Stimulated activated CD8-positive, alpha-beta memory T cell treated with anti-CD3 and anti-CD28 coated beads, Interleukin-15, amount 100 ng/mL, for 4 hours (primary cell): ENCODE measurements at regions not wholly inside any gene's neighbourhood (a gene's known extent, or its start where the extent isn't known, plus 50 kb on each side); places are given as distances from the start of the nearest gene placed in this dataset.

Experiments
- DNase-seq, 2 donors: peaks; one replicate each; pipeline ENCODE4 v3.0.0-alpha.2; 2020; ENCODE audit warnings: low read depth in 2 of 2

- DNase-seq: no peak
Observed at GRCh38 chr14:51473808-51474565, 177.7 kb upstream of the FRMD6 start.

GRCh38 chr14:51474854-51475253 lies 176.9 kb upstream of the FRMD6 start:
- DNase-seq: no peak

DNA sequence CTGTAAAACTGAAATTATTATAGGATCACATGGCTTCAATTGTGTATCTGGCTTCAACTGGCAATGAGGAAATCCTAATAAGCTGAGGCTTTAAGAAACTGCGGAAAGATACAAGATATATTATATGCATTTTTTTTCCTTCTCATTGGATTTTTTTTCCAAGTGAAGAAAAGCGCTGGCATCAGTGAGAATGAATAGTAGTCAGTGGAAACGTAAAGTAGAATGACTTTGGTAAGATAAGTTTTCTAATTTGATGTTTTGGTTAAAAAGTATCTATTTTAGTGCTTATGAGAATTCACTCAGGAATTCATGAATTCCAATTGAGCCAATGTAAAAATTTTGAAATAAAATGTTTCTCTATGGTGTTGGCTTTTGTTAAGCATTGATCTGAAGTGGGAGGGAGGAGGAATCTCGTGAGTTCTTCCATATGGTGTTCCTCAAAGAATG lies 173.5 kb upstream of the FRMD6 start:
- DNase-seq: no peak

GRCh38 chr14:51479584-51480325 lies 172.0 kb upstream of the FRMD6 start:
- no peak for DNase-seq

DNA sequence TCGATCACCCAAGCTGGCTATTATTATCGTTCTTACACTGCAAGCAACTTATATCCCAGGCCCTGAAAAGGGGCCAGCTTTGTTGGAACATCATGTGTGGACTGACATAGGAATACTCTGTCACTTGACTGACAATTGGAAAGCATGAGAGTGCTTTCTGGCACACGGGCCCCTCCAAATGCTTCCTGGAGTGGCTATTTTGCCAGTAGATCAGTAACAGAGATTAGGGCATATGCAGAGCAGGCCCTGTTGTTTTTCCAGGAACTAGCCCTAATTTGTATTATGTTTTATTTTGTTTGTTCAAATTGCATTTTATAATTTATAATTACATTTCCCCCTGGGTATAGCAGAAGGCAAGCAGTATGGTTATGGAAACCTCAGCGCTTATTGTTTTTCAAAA lies 170.1 kb upstream of the FRMD6 start:
- no peak for DNase-seq

GRCh38 chr14:51482102-51482501 lies 169.6 kb upstream of the FRMD6 start:
- no peak for DNase-seq

DNA sequence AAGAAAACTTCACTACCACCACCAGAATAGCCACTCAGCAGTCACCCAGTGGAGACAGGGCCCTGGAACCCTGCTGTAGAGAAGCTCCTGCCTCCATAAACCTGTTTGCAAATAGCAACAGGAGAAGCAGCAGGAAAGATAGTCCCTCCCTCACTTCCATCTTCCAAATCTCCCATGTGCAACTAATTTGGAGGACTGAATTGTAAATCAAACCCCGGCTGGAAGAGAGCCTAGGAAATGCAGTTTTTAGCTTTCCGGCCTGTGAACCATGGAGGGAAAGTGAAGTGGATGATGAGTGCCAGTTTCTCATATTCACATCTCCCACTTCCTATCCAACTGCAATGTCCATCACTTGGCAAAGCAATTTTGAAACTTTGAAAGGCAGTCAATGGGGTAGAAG lies 167.2 kb upstream of the FRMD6 start:
- no peak for DNase-seq

DNA sequence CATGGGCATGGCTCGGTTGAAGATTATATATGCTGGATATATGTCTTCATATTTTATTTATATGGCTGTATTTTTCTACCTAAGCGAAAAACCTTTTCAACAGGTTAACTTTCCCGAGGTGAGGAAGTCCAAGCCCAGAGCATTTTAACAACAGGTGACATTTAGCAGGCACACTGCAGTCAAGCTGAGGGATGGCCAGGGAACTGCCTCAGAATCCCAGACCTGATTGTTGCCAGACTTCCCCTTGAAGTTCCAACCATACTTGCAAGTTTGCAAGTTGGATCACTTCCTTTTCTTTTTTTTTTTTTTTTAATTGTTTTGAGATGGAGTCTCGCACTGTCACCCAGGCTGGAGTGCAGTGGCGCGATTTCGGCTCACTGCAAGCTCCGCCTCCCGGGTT lies 166.0 kb upstream of the FRMD6 start:
- no peak for DNase-seq

- no peak for DNase-seq
Observed at GRCh38 chr14:51487848-51488247, 163.9 kb upstream of the FRMD6 start.

DNA sequence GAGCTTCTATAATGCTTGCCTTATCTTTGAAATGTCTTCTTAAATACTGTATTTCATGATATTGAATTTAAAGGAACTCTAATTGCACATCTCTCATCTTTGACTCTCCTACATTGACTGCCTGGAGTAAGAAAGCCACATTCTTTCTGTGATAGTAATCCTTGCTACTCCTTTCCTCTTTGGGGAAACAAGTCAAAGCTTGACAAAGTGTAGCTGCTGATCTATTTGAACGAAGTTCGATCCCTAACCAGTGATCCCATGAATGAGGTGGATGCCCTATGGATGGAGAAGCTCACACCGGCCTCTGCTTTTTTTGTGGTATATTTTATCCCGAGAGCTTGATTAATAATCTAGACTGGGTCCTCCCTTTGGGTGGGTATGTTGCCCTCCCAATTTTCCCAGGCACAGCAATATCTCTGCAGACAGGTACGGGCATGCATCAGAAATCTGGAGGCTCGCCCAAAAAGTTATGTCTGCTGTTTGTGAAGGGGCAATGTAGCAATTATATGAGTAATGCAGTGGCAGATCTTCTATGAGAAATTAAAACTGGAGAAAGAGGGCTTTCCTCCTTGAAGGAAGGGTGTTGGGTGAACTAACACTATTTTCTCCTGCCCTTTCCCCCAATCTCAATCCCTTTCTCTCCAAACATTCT lies 163.0 kb upstream of the FRMD6 start:
- no peak for DNase-seq

DNA sequence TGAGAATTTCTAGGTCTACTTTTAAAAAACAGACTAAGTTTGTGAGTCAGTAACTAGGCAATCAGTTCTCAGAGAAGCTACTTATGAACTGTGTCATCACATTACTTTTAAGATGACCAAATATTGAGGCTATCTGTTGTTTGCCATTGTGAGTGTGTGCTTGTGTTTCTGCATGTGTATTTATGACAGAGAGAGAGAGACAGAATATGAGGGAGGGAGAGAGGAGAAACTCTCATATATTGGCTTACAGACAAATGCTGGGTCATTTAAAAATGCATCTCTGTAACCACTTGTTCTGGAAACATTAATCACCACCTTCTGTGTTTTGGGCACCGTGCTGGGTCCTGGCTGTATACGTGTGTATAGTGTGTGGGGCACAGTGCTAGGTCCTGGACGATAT lies 161.5 kb upstream of the FRMD6 start:
- DNase-seq: no peak

GRCh38 chr14:51491036-51491545 lies 160.6 kb upstream of the FRMD6 start:
- no peak for DNase-seq

- no peak for DNase-seq
Observed at GRCh38 chr14:51491776-51492175, 159.9 kb upstream of the FRMD6 start.

GRCh38 chr14:51495319-51495718 lies 156.4 kb upstream of the FRMD6 start:
- no peak for DNase-seq

DNA sequence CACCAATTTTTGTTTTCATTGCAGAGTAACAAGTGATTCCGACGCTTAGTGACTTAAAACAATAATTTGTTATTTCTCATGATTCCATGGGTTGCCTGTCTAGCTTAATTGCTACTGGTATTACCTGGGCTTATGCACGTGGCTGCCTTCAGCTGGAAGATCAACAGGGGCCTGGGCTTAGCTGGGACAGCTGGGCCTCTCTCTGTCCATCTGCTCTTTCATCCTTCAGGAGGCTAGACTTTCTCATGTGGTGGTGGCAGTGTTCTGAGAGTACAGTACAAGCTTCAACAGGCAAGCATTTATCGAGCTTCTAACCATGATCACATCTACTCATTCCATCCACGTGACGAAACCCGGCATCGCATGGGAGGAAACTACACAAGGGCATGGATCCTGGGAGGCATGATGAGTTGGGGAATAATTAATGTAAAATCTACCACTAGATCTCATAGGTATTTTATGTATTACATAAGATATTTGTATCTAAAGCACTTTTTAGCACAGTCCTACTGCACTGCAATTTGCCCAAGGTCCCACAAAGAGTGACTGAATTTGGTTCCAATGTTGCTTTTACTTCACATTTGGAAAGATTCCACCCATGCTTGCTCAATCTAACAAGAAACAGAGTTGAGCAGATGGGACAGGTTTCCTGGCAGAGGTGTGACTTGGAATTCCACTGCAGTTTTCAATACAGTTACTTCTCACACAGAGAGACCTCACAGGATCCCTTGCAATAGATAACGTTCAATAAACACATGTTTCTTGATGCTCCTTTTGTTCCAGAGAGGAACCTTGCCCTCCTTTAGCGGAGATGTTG lies 153.1 kb upstream of the FRMD6 start:
- no peak for DNase-seq

DNA sequence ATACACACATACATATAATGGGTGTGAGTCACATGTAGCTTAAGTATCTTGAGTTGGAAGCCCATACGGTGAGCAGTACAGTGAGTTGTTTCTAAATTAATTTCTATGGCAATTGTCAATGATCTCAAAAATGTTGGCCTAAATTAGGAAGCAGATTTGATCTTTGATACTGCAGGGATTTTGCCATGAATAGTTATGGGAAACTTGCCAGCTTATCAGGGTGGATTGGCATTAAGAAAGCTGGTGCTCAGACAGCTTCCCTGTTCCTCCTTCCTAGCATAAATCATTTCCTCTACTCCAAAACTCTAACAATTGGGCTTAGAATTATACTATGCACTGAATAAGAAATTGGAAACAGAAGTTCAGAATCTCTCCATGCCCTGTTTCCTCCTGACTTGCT lies 150.9 kb upstream of the FRMD6 start:
- no peak for DNase-seq

GRCh38 chr14:51501746-51502145 lies 150.0 kb upstream of the FRMD6 start:
- DNase-seq: no peak

DNA sequence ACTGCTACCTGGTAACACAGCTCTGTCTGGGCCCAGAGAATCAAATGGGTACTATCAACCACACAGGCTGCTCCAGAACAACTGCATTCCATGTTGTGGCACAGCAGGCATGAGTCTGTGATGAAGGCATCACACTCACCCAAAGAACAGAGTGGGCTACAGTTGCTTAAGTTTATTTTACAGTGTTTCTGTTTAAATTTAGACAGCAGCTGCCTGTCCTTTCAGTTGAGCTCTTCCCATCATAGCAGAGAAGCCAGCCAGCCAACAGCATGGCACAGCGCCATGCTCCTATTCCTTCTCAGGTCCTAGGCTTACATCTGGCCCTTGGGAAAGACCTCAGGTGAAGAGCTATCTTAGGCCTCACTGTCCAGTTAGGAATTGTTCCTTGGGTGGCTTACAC lies 147.0 kb upstream of the FRMD6 start:
- DNase-seq: no peak

GRCh38 chr14:51507511-51507905 lies 144.2 kb upstream of the FRMD6 start:
- no peak for DNase-seq

GRCh38 chr14:51507906-51508511 lies 143.7 kb upstream of the FRMD6 start:
- DNase-seq: no peak

- no peak for DNase-seq
Observed at GRCh38 chr14:51511265-51511664, 140.4 kb upstream of the FRMD6 start.
